OCI-LY7 (cell line): ENCODE measurements at regions not wholly inside any gene's neighbourhood (a gene's known extent, or its start where the extent isn't known, plus 50 kb on each side); places are given as distances from the start of the nearest gene placed in this dataset.

Source experiments
- CTCF ChIP-seq: fragments of 200-600 bp; sonication (generic); conservative IDR thresholded peaks from 2 replicates; pipeline ENCODE4 v1.5.1; 2014; ENCODE audit warnings: mild to moderate bottlenecking, antibody characterized with exemption, low read length, moderate library complexity, mixed read lengths
- EZH2phosphoT487 ChIP-seq: fragments of 200-600 bp; sonication (generic); IDR thresholded peaks from 2 replicates; pipeline ENCODE4 v1.6.1; 2018; ENCODE audit warnings: low read depth, borderline replicate concordance, mild to moderate bottlenecking, mixed run types, antibody characterized with exemption, low read length, moderate library complexity, mixed read lengths

DNA sequence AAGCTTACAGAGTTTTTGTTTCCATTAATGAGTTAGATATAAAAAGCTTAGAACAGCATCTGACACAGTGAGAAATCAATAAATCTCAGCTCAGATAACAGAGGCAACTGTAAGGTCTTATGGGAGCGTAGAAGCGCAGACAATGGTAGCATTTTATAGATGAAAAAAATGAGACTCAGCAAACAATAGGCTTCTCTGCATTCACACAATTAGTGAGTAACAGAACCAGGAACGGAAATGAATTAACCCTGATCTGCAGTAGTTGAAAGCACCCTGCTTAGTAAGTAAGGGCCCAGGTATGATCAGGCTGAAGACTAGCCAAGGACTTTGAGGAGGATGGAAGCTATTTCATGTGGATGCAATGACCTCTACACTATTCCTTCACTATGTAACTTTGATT lies 147.2 kb upstream of the EYA4 start:
- TF ChIP-seq CTCF, result no peak
- no peak for TF ChIP-seq EZH2phosphoT487
